Fibroblast of upper back skin (primary cell): ENCODE measurements at regions not wholly inside any gene's neighbourhood (a gene's known extent, or its start where the extent isn't known, plus 50 kb on each side); places are given as distances from the start of the nearest gene placed in this dataset.
"Not testable (repeated sequence)": the region's sequence is repeated elsewhere in the genome, so short reads cannot be mapped to it uniquely, and the experiment has no call there.

ENCODE experiments used
- DNase-seq: peaks from one replicate; pipeline ENCODE4 v3.0.0-alpha.2; 2013

GRCh38 chr1:214143006-214143992 is 137.7 kb upstream of the SMYD2 start:
- no peak for DNase-seq

GRCh38 chr1:214144521-214144920 is 136.4 kb upstream of the SMYD2 start:
- not testable (repeated sequence) for DNase-seq

GRCh38 chr1:214146523-214146922 is 134.4 kb upstream of the SMYD2 start:
- no peak for DNase-seq

GRCh38 chr1:214154596-214155292 is 126.2 kb upstream of the SMYD2 start:
- no peak for DNase-seq

- DNase-seq = no peak
Measured at GRCh38 chr1:214155987-214156625, 124.9 kb upstream of the SMYD2 start.

- no peak for DNase-seq
Measured at GRCh38 chr1:214164173-214164572, 116.8 kb upstream of the SMYD2 start.

- no peak for DNase-seq
Measured at GRCh38 chr1:214165850-214166374, 115.0 kb upstream of the SMYD2 start.

GRCh38 chr1:214174508-214175199 is 106.3 kb upstream of the SMYD2 start:
- DNase-seq = no peak

GRCh38 chr1:214178102-214178501 is 102.9 kb upstream of the SMYD2 start:
- DNase-seq = no peak

- DNase-seq = no peak
Measured at GRCh38 chr1:214184992-214185391, 96.0 kb upstream of the SMYD2 start.

- DNase-seq = no peak
Measured at GRCh38 chr1:214186103-214186824, 94.7 kb upstream of the SMYD2 start.

GRCh38 chr1:214187121-214187900 is 93.6 kb upstream of the SMYD2 start:
- no peak for DNase-seq

GRCh38 chr1:214187933-214188332 is 93.0 kb upstream of the SMYD2 start:
- DNase-seq = no peak

- no peak for DNase-seq
Measured at GRCh38 chr1:214188835-214189234, 92.1 kb upstream of the SMYD2 start.

- no peak for DNase-seq
Measured at GRCh38 chr1:214192825-214193643, 87.9 kb upstream of the SMYD2 start.

GRCh38 chr1:214193691-214194090 is 87.3 kb upstream of the SMYD2 start:
- DNase-seq = no peak

GRCh38 chr1:214198571-214198970 is 82.4 kb upstream of the SMYD2 start:
- DNase-seq = no peak

- DNase-seq = no peak
Measured at GRCh38 chr1:214199585-214199984, 81.4 kb upstream of the SMYD2 start.

- DNase-seq = no peak
Measured at GRCh38 chr1:214202992-214203391, 78.0 kb upstream of the SMYD2 start.

- DNase-seq = no peak
Measured at GRCh38 chr1:214205053-214205452, 75.9 kb upstream of the SMYD2 start.
